IPS-NIHi11 (cell line): ENCODE measurements at regions not wholly inside any gene's neighbourhood (a gene's known extent, or its start where the extent isn't known, plus 50 kb on each side); places are given as distances from the start of the nearest gene placed in this dataset.
"Not testable (repeated sequence)": the region's sequence is repeated elsewhere in the genome, so short reads cannot be mapped to it uniquely, and the experiment has no call there.

Experiments
- DNase-seq: peaks from one replicate; pipeline ENCODE4 v3.0.0; 2012; ENCODE audit warnings: mixed read lengths, low spot score

DNA sequence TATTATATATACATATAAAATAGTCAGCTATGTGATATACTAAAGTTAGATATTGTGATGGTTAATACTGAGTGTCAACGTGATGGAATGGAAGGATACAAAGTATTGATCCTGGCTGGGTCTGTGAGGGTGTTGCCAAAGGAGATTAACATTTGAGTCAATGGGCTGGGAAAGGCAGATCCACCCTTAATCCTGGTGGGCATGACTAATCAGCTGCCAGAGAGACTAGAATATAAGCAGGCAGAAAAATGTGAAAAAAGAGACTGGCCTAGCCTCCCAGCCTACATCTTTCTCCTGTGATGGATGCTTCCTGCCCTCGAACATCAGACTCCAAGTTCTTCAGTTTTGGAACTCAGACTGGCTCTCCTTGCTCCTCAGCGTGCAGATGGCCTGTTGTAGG is 321.6 kb upstream of the NT5E start:
- not testable (repeated sequence) for DNase-seq

- no peak for DNase-seq
These were observed 322.1 kb upstream of the NT5E start for GRCh38 chr6:85127696-85128243.

GRCh38 chr6:85127168-85127498 is 322.8 kb upstream of the NT5E start:
- no peak for DNase-seq

DNA sequence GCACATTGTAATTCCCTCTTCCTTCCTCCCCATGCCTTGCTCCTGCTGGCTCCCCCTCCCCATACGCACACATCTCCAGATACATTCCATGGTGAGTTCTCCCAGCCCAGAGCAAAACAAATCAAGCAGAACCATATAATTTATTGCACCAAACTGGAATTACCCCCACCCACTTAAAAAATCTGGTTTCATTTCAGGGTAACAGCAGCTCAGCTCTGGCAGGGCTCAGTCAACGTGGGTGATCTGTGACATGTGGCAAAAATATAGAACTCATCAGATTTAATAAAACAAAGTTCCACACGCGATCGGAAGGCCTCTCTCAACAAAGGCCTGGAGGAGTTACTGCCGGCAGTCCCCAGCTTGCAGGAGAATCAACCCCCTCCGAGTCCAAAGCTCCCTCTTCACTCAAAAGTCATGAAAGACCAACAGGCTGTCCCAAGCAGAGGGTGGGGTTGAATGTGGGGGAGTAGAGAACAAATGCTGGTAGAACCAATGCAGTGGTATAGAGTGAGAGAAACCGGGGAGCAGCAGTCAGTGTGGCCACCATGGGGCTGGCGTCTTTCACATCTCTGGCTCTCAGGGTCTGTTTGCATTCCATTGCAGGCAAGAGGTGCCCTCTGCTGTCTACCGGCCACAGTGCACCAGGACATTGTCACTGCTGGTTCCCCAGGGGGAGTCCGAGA is 323.3 kb upstream of the NT5E start:
- DNase-seq = peak; percentile 70

GRCh38 chr6:85125526-85125925 is 324.4 kb upstream of the NT5E start:
- no peak for DNase-seq

GRCh38 chr6:85124472-85125354 is 325.2 kb upstream of the NT5E start:
- no peak for DNase-seq

DNA sequence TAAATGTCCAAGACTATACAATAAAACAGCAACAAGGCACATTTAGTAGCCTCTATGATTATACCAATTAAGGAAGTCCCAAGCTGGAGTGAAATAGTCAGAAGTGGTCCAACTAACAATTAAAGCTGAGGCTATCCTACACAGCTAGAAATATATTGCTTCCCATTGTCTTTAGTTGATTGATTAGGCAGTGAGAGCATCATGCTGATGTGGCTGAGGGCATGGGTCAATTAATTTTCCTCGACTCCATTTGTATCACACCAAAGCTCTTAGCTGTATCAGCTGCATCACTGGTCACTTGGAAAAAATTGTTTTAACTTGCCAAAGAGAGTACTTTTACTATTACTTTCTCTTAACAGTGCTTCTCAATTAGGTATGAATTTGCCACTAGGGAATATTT is 328.7 kb upstream of the NT5E start:
- no peak for DNase-seq

DNA sequence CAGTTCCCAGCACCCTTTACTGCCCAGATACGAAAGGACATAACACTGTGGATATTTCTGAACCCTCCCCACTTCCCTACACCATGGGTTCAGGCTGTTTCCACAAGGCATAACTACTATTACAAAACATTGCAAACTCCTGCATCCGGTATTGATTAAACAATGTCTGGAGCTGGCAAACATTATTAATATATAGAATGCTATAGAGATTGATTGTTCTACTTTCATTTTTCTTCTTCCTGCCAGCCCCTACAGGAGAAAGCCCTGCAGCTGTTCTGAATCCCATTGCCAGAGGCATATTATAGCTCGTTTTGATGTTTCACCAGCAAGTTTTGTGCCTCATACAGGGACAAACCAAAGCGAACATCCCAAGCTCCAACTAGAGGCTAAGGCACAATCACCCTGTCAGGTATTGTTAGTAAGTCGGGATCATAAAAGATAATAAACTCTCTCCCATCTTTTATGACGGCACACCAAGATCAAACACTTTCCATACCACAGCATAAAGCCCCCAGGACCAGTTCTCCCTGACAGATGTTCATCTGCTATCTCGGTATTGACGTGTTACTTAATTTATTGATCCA is 331.1 kb upstream of the NT5E start:
- no peak for DNase-seq

- DNase-seq = peak; percentile 29
These were observed 331.6 kb upstream of the NT5E start for GRCh38 chr6:85118233-85118632.

DNA sequence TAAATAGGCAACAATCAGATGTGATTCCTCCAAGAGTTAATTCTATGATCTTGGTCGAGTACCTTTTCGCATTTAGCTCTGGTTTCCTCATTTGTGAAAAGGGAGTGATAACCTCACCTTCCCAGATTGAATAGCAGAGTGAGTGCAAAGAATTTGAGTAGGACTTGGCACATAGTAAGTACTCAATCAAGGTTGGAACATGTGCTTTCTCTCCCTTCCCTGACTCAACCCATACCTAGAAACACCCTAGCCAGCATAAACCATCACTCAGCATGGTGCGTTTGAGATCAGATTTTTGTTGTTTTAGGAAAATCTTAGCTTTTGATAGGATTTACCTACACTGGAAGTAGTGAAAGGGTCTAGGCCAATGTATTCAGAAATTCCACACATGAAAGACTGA is 333.4 kb upstream of the NT5E start:
- DNase-seq = no peak

GRCh38 chr6:85115876-85116275 is 334.0 kb upstream of the NT5E start:
- no peak for DNase-seq

DNA sequence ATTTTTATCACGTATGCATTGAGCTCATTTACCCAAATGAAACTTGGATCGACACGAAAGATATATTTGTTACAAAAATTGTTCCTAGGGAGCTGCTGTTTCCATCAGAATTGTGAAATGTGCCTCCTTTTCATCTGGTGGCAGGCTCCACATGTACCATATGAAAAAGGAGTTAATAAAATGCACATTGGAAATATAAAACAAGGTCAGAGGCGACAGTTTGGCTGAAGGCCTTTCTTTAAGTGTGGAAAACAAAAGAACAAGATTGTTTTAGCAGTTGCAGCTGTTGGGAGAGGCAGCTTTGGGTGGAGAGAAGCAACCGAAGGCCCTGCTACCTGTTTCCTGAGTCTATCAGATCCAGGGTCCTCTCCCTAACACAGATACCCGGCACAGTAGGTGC is 334.5 kb upstream of the NT5E start:
- no peak for DNase-seq

- no peak for DNase-seq
These were observed 335.3 kb upstream of the NT5E start for GRCh38 chr6:85114581-85114935.

- DNase-seq = no peak
These were observed 335.8 kb upstream of the NT5E start for GRCh38 chr6:85113934-85114580.

DNA sequence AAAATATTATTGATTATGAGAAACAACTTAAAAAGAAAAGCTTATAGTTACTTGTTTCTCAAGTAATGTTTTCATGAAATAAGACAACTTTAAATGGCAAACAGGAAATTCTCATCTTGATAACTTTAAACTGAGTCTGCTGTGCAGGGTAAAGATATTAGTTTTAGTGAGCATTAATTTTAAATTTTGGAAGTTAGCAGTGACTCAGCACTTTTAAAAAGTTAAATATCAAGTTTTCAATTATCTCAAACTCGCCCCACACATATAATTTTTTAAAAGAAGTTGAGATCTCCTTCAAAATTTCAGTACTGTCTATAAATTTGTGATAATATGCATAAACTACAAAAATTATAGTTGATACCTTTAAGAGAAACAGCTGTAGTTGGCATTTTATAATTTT is 337.3 kb upstream of the NT5E start:
- no peak for DNase-seq

DNA sequence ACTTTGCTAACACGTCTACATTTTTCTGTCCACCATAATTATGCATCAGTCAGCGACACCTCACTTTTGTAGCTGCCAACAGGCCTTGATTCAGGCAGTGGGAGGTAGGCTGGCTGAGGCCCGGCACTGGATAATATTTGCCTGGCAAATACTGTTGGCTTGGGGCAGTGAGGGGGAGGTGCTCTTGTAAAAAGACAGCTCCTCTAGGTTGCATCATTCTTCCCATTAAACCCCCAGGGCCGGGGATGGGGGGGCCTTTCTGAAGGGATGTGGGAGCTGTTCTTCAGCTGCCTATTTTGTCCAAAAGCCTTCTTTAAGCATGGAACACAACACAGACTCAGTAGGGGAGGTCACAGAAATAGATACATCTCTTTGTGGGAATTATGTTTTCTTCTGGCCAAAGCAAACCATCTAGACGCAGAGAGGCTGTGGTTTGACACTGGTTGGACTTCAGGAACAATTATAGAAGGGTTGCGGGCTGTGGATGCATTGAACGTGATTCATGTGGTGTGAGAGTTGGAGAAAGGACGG is 338.3 kb upstream of the NT5E start:
- DNase-seq = no peak

GRCh38 chr6:85110943-85111342 is 338.9 kb upstream of the NT5E start:
- no peak for DNase-seq

DNA sequence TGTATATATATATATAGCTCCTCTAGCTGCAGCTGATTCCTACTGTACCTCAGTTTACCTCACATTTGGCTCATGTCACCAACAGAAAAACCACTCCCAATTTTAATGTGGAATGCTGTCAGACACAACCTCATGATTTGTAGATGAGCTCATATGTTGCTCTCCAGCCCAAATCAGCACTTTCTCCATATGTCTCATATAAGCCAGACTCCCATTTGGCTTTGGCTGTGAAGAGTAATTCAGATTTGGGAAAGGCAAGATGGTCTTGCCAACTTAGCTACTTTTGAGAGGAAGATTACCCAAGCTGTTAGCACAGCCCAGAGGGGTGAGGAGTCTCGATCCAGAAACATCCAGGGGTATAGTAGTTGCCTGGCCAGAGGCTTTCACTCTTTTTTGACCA is 342.2 kb upstream of the NT5E start:
- no peak for DNase-seq

GRCh38 chr6:85096976-85097375 is 332.6 kb upstream of the TBX18 start:
- DNase-seq = no peak

GRCh38 chr6:85092226-85092625 is 327.8 kb upstream of the TBX18 start:
- no peak for DNase-seq

GRCh38 chr6:85089255-85089654 is 324.9 kb upstream of the TBX18 start:
- DNase-seq = no peak

DNA sequence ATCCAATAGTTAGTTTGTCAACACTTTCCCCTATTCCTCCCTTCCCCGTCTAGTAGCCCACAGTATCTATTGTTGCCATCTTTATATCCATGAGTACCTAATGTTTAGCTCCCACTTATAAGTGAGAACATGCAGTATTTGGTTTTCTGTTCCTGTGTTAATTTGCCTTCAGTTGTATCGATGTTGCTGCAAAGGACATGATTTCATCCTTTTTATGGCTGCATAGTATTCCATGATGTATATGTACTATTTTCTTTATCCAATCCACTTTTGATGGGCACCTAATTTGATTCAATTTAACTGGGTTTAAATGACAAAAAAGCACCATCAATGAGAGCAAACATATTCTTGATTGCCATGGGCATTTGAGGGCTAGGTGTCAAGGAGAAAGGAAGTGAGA is 321.5 kb upstream of the TBX18 start:
- DNase-seq = no peak
